ENCODE measurements at regions not wholly inside any gene's neighbourhood (a gene's known extent, or its start where the extent isn't known, plus 50 kb on each side); places are given as distances from the start of the nearest gene placed in this dataset.

DNA sequence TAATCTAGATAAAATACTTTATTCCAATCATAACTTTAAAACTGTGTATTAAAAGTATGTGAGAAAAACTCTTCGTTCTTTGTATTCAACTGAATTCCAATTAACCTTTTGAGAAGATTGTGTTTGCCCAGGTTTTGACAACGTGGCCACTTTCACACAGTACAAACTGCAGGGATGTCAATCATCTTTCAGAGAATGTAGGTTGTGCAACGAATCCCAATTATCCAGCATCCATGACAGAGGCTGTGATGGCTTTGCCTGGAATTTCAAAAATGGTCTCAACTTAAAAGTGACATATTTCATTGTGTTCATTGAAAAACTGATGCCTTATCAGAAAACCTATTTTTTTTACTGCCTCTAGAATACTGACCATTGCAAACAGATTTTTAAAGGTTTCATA lies 615.1 kb upstream of the KCNMB2 start:
- no peaks in the 10 kb centered on the region for H3K36me3 ChIP-seq (ENCODE audit: insufficient read depth in 1 of 2, low read depth in 1 of 2)
- ATAC-seq: no peak
- TF ChIP-seq CTCF (IDR thresholded peaks at IDR 0.05): no peak

DNA sequence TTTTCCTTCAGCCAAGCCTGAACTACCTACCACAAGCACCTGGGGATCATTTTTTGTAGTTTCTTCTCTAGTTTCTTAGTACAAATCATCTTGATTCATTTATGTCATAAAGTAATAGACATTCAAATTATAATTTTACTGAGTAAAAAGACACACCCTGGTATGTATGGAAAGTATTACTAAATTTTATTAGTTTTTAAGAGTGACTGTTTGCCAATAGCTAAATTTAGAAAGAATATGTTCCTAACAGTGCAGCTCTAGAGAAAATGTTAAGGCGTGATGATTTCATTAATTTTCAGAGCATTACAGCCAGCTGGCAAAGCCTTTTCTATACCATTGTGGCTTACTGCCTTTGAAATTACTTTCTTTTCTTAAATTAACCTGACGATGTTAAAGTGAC lies 612.0 kb upstream of the KCNMB2 start:
- peaks cover 8% of the 10 kb centered on the region for H3K9me3 ChIP-seq
- no peaks in the 10 kb centered on the region for H3K36me3 ChIP-seq (ENCODE audit: insufficient read depth in 1 of 2, low read depth in 1 of 2)
- no peak for ATAC-seq
- no peak overlapping the region for H3K4me3 ChIP-seq
- no peak for TF ChIP-seq CTCF (IDR thresholded peaks at IDR 0.05)
- H3K27ac ChIP-seq: no peak overlapping the region
- DNase-seq: no peak
- H3K4me1 ChIP-seq: no peaks in the 10 kb centered on the region
- intact Hi-C loops (cut with DNase I): no loop called here
- H3K27me3 ChIP-seq (ENCODE audit: insufficient read depth in 3 of 3, low read length in 2 of 3): no peaks in the 10 kb centered on the region
- 67 to 76% (median 73%) methylated on average over 2 of the region's 2 CpGs for WGBS, 3 donors

More for the DNA sequence above, 615.1 kb upstream of the KCNMB2 start:
- Histone ChIP-seq H3K4me3 (no peak overlapping the region), H3K9me3 (peaks cover 8% of the 10 kb centered on the region), H3K27me3 (ENCODE audit: insufficient read depth in 3 of 3, low read length in 2 of 3) (no peaks in the 10 kb centered on the region), H3K27ac (no peak overlapping the region), H3K4me1 (no peaks in the 10 kb centered on the region)
- 55 to 65% (median 62%) methylated on average over 3 of the region's 3 CpGs for WGBS, 3 donors
- intact Hi-C loops (cut with DNase I): no loop called here
- no peak for DNase-seq

DNA sequence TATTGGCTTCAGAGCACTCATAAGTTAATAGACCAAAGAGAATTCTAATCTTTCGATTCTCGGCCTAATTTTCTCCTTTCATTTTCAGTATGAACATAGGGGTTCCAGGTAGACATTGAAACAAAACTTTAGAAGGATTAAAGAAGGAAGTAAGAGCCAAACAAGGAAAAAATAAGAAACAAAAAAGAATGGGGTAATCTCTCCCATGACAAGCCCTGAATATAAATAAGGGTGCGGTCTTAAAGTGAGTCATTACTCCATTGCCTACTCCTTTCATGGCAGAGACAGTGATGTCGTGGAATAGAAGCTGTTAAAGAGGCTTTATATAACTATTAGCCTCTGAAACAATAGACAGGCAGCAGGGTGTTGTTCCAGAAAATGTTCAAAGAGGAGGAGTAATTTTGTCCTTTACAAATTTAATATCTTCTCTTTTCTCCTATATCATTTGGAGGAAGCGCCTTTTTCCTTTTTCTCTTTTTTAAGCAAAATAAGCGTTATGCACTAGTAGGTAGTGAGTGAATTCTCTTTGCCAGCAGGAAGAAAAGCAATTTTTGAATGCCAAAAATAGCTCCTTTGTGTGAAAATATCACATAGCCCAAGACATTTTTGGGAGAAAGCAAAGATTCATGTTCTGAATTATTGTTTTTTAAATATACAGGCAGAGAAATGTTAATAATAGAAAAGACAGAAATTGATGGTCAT lies 607.9 kb upstream of the KCNMB2 start:
- intact Hi-C loops (cut with DNase I): no loop called here
- TF ChIP-seq CTCF (IDR thresholded peaks at IDR 0.05): no peak
- no peak for DNase-seq
- no peak for ATAC-seq
- Histone ChIP-seq H3K4me1 (no peaks in the 10 kb centered on the region), H3K4me3 (no peak overlapping the region), H3K27ac (no peak overlapping the region), H3K36me3 (ENCODE audit: insufficient read depth in 1 of 2, low read depth in 1 of 2) (no peaks in the 10 kb centered on the region), H3K9me3 (peaks cover under 1% of the 10 kb centered on the region), H3K27me3 (ENCODE audit: insufficient read depth in 3 of 3, low read length in 2 of 3) (no peaks in the 10 kb centered on the region)
- 74 to 85% (median 79%) methylated on average over 6 of the region's 6 CpGs for WGBS, 3 donors

DNA sequence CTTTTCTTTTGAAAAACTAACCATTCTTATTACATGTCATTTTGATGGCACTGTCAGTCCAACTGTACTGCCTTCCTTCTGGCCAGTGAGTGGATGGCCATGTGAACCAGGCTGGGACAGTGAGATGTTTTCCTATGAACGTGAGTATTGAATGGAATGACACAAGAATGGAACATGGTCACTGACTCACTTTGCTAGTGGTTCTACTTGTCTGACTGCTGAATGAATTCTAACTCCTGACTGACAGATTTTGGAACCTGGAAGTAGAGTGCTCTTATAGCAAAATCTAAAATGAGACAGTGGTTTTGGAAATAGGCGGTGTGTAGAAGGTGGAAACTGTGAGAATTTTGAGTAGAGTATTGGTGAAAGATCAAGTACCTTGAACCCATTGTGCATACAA lies 606.9 kb upstream of the KCNMB2 start:
- Histone ChIP-seq H3K4me1 (peaks cover 3% of the 10 kb centered on the region), H3K27me3 (ENCODE audit: insufficient read depth in 3 of 3, low read length in 2 of 3) (no peaks in the 10 kb centered on the region), H3K36me3 (ENCODE audit: insufficient read depth in 1 of 2, low read depth in 1 of 2) (no peaks in the 10 kb centered on the region), H3K9me3 (no peaks in the 10 kb centered on the region), H3K4me3 (no peak overlapping the region), H3K27ac (no peak overlapping the region)
- no peak for ATAC-seq
- 84 to 97% (median 96%) methylated on average over 2 of the region's 2 CpGs for WGBS, 3 donors
- intact Hi-C loops (cut with DNase I): no loop called here
- DNase-seq: no peak
- no peak for TF ChIP-seq CTCF (IDR thresholded peaks at IDR 0.05)

DNA sequence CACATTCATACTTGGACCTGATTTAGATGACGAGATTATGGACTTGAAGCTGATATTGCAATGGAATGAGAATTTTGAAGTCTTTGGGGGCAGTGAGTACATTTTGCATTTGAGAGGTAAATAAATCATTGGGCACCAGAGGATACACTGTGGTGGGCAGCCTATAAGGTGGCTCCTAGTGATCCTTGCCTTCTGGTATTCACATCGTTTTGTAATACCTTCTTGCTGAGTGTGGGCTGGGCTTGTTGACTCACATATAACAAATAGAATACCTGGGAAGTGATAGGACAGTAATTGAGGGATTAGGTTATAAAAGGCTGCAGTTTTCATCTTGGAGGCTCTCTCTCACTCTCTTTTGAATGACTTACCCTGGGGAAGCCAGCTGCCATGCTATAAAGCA lies 605.5 kb upstream of the KCNMB2 start:
- Histone ChIP-seq H3K27ac (no peak overlapping the region), H3K27me3 (ENCODE audit: insufficient read depth in 3 of 3, low read length in 2 of 3) (no peaks in the 10 kb centered on the region), H3K9me3 (no peaks in the 10 kb centered on the region), H3K36me3 (ENCODE audit: insufficient read depth in 1 of 2, low read depth in 1 of 2) (no peaks in the 10 kb centered on the region), H3K4me1 (peaks cover 13% of the 10 kb centered on the region), H3K4me3 (no peak overlapping the region)
- ATAC-seq: no peak
- no peak for DNase-seq
- intact Hi-C loops (cut with DNase I): no loop called here
- TF ChIP-seq CTCF (IDR thresholded peaks at IDR 0.05): no peak
- WGBS, 3 donors: 86 to 95% (median 93%) methylated on average over 2 of the region's 2 CpGs
